ENCODE measurements at regions not wholly inside any gene's neighbourhood (a gene's known extent, or its start where the extent isn't known, plus 50 kb on each side); places are given as distances from the start of the nearest gene placed in this dataset.

GRCh38 chr1:208757846-208758245 lies 513.7 kb upstream of the PLXNA2 start:
- H3K4me3 ChIP-seq (ENCODE audit: low read depth, low read length): no peak overlapping the region
- no peak for DNase-seq (ENCODE audit: low read depth)
- H3K27me3 ChIP-seq (ENCODE audit: control insufficient read depth, insufficient read depth, low read length): no peaks in the 10 kb centered on the region
- no peak for TF ChIP-seq CTCF (IDR thresholded peaks at IDR 0.05; ENCODE audit: insufficient read depth, low read length, poor library complexity, severe bottlenecking)
- H3K36me3 ChIP-seq (ENCODE audit: control insufficient read depth, insufficient read depth, low read length): no peaks in the 10 kb centered on the region

GRCh38 chr1:208759255-208759654 lies 515.1 kb upstream of the PLXNA2 start:
- DNase-seq (ENCODE audit: low read depth): no peak

DNA sequence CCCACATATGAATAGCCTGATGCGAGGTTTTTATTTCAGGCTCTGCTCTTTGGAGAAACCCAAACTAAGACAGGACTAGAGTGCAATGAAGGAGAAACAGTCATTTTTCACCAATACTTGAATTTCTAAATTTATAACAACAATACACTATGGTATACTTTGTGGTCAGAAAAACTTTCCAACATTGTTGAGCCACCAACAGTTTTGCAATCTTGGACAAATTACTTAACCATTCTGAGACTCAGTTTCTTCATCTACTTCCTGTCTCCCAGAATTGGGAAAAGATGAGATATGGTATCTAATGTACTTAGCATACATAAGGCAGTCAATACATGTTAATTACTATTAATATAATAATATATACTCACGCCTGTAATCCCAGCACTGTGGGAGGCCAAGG lies 519.8 kb upstream of the PLXNA2 start:
- DNase-seq (ENCODE audit: low read depth): no peak
- Histone ChIP-seq H3K27me3 (ENCODE audit: control insufficient read depth, insufficient read depth, low read length) (no peaks in the 10 kb centered on the region), H3K36me3 (ENCODE audit: control insufficient read depth, insufficient read depth, low read length) (no peaks in the 10 kb centered on the region), H3K4me3 (ENCODE audit: low read depth, low read length) (no peak overlapping the region)
- TF ChIP-seq CTCF (IDR thresholded peaks at IDR 0.05; ENCODE audit: insufficient read depth, low read length, poor library complexity, severe bottlenecking): no peak

More at GRCh38 chr1:208759255-208759654, 515.1 kb upstream of the PLXNA2 start:
- Histone ChIP-seq H3K27me3 (ENCODE audit: control insufficient read depth, insufficient read depth, low read length) (no peaks in the 10 kb centered on the region), H3K36me3 (ENCODE audit: control insufficient read depth, insufficient read depth, low read length) (no peaks in the 10 kb centered on the region), H3K4me3 (ENCODE audit: low read depth, low read length) (no peak overlapping the region)
- TF ChIP-seq CTCF (IDR thresholded peaks at IDR 0.05; ENCODE audit: insufficient read depth, low read length, poor library complexity, severe bottlenecking): no peak

DNA sequence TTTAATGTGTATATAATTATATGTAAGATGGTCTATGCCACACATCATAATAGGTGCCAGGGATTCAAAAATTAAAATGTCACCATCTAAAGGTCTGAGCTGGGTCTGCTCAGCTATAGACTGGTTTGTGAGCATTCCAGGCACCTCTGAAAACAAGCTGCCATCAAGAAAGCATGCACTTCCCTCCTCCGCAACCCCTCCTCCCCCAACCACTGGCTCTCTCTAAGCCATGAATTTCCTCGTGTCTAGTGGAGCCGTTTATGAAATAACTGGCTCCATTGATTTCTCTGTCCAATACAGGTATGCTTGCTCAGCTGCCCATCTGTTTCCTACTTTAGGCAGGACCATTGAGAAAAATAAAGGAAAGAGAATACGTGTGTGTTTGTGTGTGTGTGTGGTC lies 522.6 kb upstream of the PLXNA2 start:
- H3K36me3 ChIP-seq (ENCODE audit: control insufficient read depth, insufficient read depth, low read length): no peaks in the 10 kb centered on the region
- no peak overlapping the region for H3K4me3 ChIP-seq (ENCODE audit: low read depth, low read length)
- no peak for DNase-seq (ENCODE audit: low read depth)
- TF ChIP-seq CTCF (IDR thresholded peaks at IDR 0.05; ENCODE audit: insufficient read depth, low read length, poor library complexity, severe bottlenecking): no peak
- H3K27me3 ChIP-seq (ENCODE audit: control insufficient read depth, insufficient read depth, low read length): no peaks in the 10 kb centered on the region

DNA sequence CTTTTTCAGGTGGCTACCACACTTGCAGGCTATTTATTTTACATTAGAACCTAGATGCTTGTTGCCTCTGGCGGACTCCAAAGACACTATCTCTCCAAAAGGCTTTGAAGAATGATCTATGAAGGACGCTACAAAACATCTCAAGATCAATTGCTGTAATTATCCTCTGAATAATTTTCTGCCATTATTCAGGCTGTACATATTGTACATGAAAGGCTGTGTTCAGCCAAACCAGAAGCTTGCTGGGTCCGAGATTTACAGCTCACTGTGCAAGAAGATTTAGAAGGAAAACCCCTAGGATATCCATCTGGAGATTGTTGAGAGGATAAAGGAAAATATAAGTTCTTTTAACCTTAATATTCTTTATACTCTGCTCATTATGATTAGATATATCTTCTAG lies 523.6 kb upstream of the PLXNA2 start:
- Histone ChIP-seq H3K27me3 (ENCODE audit: control insufficient read depth, insufficient read depth, low read length) (no peaks in the 10 kb centered on the region), H3K36me3 (ENCODE audit: control insufficient read depth, insufficient read depth, low read length) (no peaks in the 10 kb centered on the region), H3K4me3 (ENCODE audit: low read depth, low read length) (no peak overlapping the region)
- no peak for DNase-seq (ENCODE audit: low read depth)
- no peak for TF ChIP-seq CTCF (IDR thresholded peaks at IDR 0.05; ENCODE audit: insufficient read depth, low read length, poor library complexity, severe bottlenecking)

GRCh38 chr1:208772891-208773290 lies 528.7 kb upstream of the PLXNA2 start:
- Histone ChIP-seq H3K4me3 (ENCODE audit: low read depth, low read length) (no peak overlapping the region), H3K27me3 (ENCODE audit: control insufficient read depth, insufficient read depth, low read length) (no peaks in the 10 kb centered on the region), H3K36me3 (ENCODE audit: control insufficient read depth, insufficient read depth, low read length) (no peaks in the 10 kb centered on the region)
- no peak for TF ChIP-seq CTCF (IDR thresholded peaks at IDR 0.05; ENCODE audit: insufficient read depth, low read length, poor library complexity, severe bottlenecking)
- no peak for DNase-seq (ENCODE audit: low read depth)
